Activated T-helper 2 cell treated with anti-CD3 and anti-CD28 coated beads, Interferon-gamma antibody, Interleukin-2, Interleukin-4, amounts not matched to agents 10 μg/mL and 5 μg/mL and 100 μg/mL, durations not matched to agents 14 hours and 24 hours and 36 hours (primary cell): ENCODE measurements at regions not wholly inside any gene's neighbourhood (a gene's known extent, or its start where the extent isn't known, plus 50 kb on each side); places are given as distances from the start of the nearest gene placed in this dataset.
"Not testable (repeated sequence)": the region's sequence is repeated elsewhere in the genome, so short reads cannot be mapped to it uniquely, and the experiment has no call there.

Source experiments
- DNase-seq: peaks from one replicate; pipeline ENCODE4 v3.0.0; 2021; ENCODE audit warnings: low spot score
- H3K27ac Mint-ChIP-seq: one replicate; pipeline ENCODE4 v1.8.0; 2021; ENCODE audit warnings: mixed read lengths
- H3K27me3 Mint-ChIP-seq: one replicate; pipeline ENCODE4 v1.8.0; 2021; ENCODE audit warnings: low read depth, mixed read lengths
- H3K36me3 Mint-ChIP-seq: one replicate; pipeline ENCODE4 v1.8.0; 2021; ENCODE audit warnings: low read depth, mixed read lengths
- H3K4me1 Mint-ChIP-seq: one replicate; pipeline ENCODE4 v1.8.0; 2021; ENCODE audit warnings: low read depth, mixed read lengths
- H3K4me3 Mint-ChIP-seq: one replicate; pipeline ENCODE4 v1.8.0; 2021; ENCODE audit warnings: low read depth, mild to moderate bottlenecking, moderate library complexity, mixed read lengths
- H3K9me3 Mint-ChIP-seq: one replicate; pipeline ENCODE4 v1.8.0; 2021; ENCODE audit warnings: mixed read lengths
- intact Hi-C: fragments of 100-400 bp; cut with micrococcal nuclease; formaldehyde crosslinking; loops from one replicate; pipeline ENCODE4 v1.15.1; 2023

GRCh38 chr2:84088656-84089055 lies 370.4 kb downstream of the SUCLG1 start:
- Mint-ChIP-seq H3K9me3 (no peaks in the 10 kb centered on the region), H3K4me1 (no peaks in the 10 kb centered on the region), H3K27me3 (peaks cover 3% of the 10 kb centered on the region), H3K36me3 (no peaks in the 10 kb centered on the region), H3K4me3 (no peak overlapping the region), H3K27ac (no peak overlapping the region)
- DNase-seq: no peak
- intact Hi-C loops: no loop called here

- no peaks in the 10 kb centered on the region for H3K9me3 Mint-ChIP-seq
- no peaks in the 10 kb centered on the region for H3K4me1 Mint-ChIP-seq
- H3K4me3 Mint-ChIP-seq: no peak overlapping the region
- no peak overlapping the region for H3K27ac Mint-ChIP-seq
- peaks cover 3% of the 10 kb centered on the region for H3K27me3 Mint-ChIP-seq
- intact Hi-C loops: no loop called here
- H3K36me3 Mint-ChIP-seq: no peaks in the 10 kb centered on the region
- DNase-seq: no peak
These were observed 373.5 kb downstream of the SUCLG1 start for GRCh38 chr2:84085562-84085961.

- DNase-seq: no peak
- Mint-ChIP-seq H3K4me3 (no peak overlapping the region), H3K9me3 (no peaks in the 10 kb centered on the region), H3K27ac (no peak overlapping the region), H3K27me3 (peaks cover 3% of the 10 kb centered on the region), H3K4me1 (no peaks in the 10 kb centered on the region), H3K36me3 (no peaks in the 10 kb centered on the region)
- intact Hi-C loops: no loop called here
These were observed 374.2 kb downstream of the SUCLG1 start for GRCh38 chr2:84084856-84085255.

GRCh38 chr2:84083984-84084383 lies 375.1 kb downstream of the SUCLG1 start:
- H3K36me3 Mint-ChIP-seq: no peaks in the 10 kb centered on the region
- H3K27me3 Mint-ChIP-seq: peaks cover 3% of the 10 kb centered on the region
- no peaks in the 10 kb centered on the region for H3K4me1 Mint-ChIP-seq
- intact Hi-C loops: no loop called here
- no peak overlapping the region for H3K4me3 Mint-ChIP-seq
- no peak overlapping the region for H3K27ac Mint-ChIP-seq
- no peaks in the 10 kb centered on the region for H3K9me3 Mint-ChIP-seq
- no peak for DNase-seq

GRCh38 chr2:84078471-84078870 lies 380.6 kb downstream of the SUCLG1 start:
- intact Hi-C loops: no loop called here
- H3K4me3 Mint-ChIP-seq: no peak overlapping the region
- H3K36me3 Mint-ChIP-seq: no peaks in the 10 kb centered on the region
- H3K9me3 Mint-ChIP-seq: no peaks in the 10 kb centered on the region
- no peak overlapping the region for H3K27ac Mint-ChIP-seq
- H3K27me3 Mint-ChIP-seq: no peaks in the 10 kb centered on the region
- no peak for DNase-seq
- H3K4me1 Mint-ChIP-seq: no peaks in the 10 kb centered on the region

- H3K36me3 Mint-ChIP-seq: no peaks in the 10 kb centered on the region
- DNase-seq: no peak
- H3K4me1 Mint-ChIP-seq: no peaks in the 10 kb centered on the region
- H3K9me3 Mint-ChIP-seq: no peaks in the 10 kb centered on the region
- H3K4me3 Mint-ChIP-seq: no peak overlapping the region
- no peak overlapping the region for H3K27ac Mint-ChIP-seq
- H3K27me3 Mint-ChIP-seq: no peaks in the 10 kb centered on the region
- intact Hi-C loops: no loop called here
These were observed 381.6 kb downstream of the SUCLG1 start for GRCh38 chr2:84077496-84077895.

GRCh38 chr2:84071050-84071449 lies 388.0 kb downstream of the SUCLG1 start:
- intact Hi-C loops: no loop called here
- Mint-ChIP-seq H3K9me3 (no peaks in the 10 kb centered on the region), H3K27me3 (no peaks in the 10 kb centered on the region), H3K4me1 (no peaks in the 10 kb centered on the region), H3K36me3 (no peaks in the 10 kb centered on the region), H3K27ac (no peak overlapping the region), H3K4me3 (no peak overlapping the region)
- no peak for DNase-seq

GRCh38 chr2:84065857-84066256 lies 393.2 kb downstream of the SUCLG1 start:
- H3K36me3 Mint-ChIP-seq: no peaks in the 10 kb centered on the region
- no peak for DNase-seq
- no peaks in the 10 kb centered on the region for H3K27me3 Mint-ChIP-seq
- H3K4me3 Mint-ChIP-seq: no peak overlapping the region
- no peaks in the 10 kb centered on the region for H3K4me1 Mint-ChIP-seq
- intact Hi-C loops: no loop called here
- no peak overlapping the region for H3K27ac Mint-ChIP-seq
- no peaks in the 10 kb centered on the region for H3K9me3 Mint-ChIP-seq

GRCh38 chr2:84057917-84058560 lies 401.0 kb downstream of the SUCLG1 start:
- intact Hi-C loops: no loop called here
- H3K36me3 Mint-ChIP-seq: no peaks in the 10 kb centered on the region
- no peaks in the 10 kb centered on the region for H3K9me3 Mint-ChIP-seq
- H3K4me3 Mint-ChIP-seq: no peak overlapping the region
- H3K4me1 Mint-ChIP-seq: no peaks in the 10 kb centered on the region
- no peaks in the 10 kb centered on the region for H3K27me3 Mint-ChIP-seq
- no peak overlapping the region for H3K27ac Mint-ChIP-seq
- no peak for DNase-seq

GRCh38 chr2:84055816-84056215 lies 403.3 kb downstream of the SUCLG1 start:
- Mint-ChIP-seq H3K36me3 (no peaks in the 10 kb centered on the region), H3K27me3 (no peaks in the 10 kb centered on the region), H3K4me3 (no peak overlapping the region), H3K27ac (no peak overlapping the region), H3K4me1 (no peaks in the 10 kb centered on the region), H3K9me3 (no peaks in the 10 kb centered on the region)
- intact Hi-C loops: no loop called here
- no peak for DNase-seq

- H3K27ac Mint-ChIP-seq, DNase-seq, H3K27me3 Mint-ChIP-seq, H3K4me1 Mint-ChIP-seq, intact Hi-C loops, H3K4me3 Mint-ChIP-seq, H3K36me3 Mint-ChIP-seq, H3K9me3 Mint-ChIP-seq: not testable (repeated sequence)
These were observed 404.5 kb downstream of the SUCLG1 start for GRCh38 chr2:84054577-84054976.

GRCh38 chr2:84052913-84053312 lies 406.2 kb downstream of the SUCLG1 start:
- H3K4me1 Mint-ChIP-seq: no peaks in the 10 kb centered on the region
- H3K4me3 Mint-ChIP-seq: no peak overlapping the region
- H3K36me3 Mint-ChIP-seq: no peaks in the 10 kb centered on the region
- DNase-seq: no peak
- H3K27me3 Mint-ChIP-seq: no peaks in the 10 kb centered on the region
- H3K27ac Mint-ChIP-seq: no peak overlapping the region
- intact Hi-C loops: no loop called here
- H3K9me3 Mint-ChIP-seq: no peaks in the 10 kb centered on the region

GRCh38 chr2:84052043-84052442 lies 407.0 kb downstream of the SUCLG1 start:
- Mint-ChIP-seq H3K36me3 (no peaks in the 10 kb centered on the region), H3K27ac (no peak overlapping the region), H3K4me1 (no peaks in the 10 kb centered on the region), H3K27me3 (no peaks in the 10 kb centered on the region), H3K9me3 (no peaks in the 10 kb centered on the region), H3K4me3 (no peak overlapping the region)
- intact Hi-C loops: no loop called here
- no peak for DNase-seq

- no peaks in the 10 kb centered on the region for H3K4me1 Mint-ChIP-seq
- no peak overlapping the region for H3K4me3 Mint-ChIP-seq
- intact Hi-C loops: no loop called here
- DNase-seq: no peak
- H3K27me3 Mint-ChIP-seq: peaks cover 5% of the 10 kb centered on the region
- no peak overlapping the region for H3K27ac Mint-ChIP-seq
- H3K36me3 Mint-ChIP-seq: no peaks in the 10 kb centered on the region
- no peaks in the 10 kb centered on the region for H3K9me3 Mint-ChIP-seq
These were observed 410.1 kb downstream of the SUCLG1 start for GRCh38 chr2:84048964-84049363.
